ENCODE measurements at regions not wholly inside any gene's neighbourhood (a gene's known extent, or its start where the extent isn't known, plus 50 kb on each side); places are given as distances from the start of the nearest gene placed in this dataset.

- TF ChIP-seq, protein P1, sequence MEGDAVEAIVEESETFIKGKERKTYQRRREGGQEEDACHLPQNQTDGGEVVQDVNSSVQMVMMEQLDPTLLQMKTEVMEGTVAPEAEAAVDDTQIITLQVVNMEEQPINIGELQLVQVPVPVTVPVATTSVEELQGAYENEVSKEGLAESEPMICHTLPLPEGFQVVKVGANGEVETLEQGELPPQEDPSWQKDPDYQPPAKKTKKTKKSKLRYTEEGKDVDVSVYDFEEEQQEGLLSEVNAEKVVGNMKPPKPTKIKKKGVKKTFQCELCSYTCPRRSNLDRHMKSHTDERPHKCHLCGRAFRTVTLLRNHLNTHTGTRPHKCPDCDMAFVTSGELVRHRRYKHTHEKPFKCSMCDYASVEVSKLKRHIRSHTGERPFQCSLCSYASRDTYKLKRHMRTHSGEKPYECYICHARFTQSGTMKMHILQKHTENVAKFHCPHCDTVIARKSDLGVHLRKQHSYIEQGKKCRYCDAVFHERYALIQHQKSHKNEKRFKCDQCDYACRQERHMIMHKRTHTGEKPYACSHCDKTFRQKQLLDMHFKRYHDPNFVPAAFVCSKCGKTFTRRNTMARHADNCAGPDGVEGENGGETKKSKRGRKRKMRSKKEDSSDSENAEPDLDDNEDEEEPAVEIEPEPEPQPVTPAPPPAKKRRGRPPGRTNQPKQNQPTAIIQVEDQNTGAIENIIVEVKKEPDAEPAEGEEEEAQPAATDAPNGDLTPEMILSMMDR (IDR thresholded peaks at IDR 0.05; ENCODE audit: insufficient read depth, low read length, poor library complexity, severe bottlenecking), result no peak
- TF ChIP-seq EZH2phosphoT487 (conservative IDR thresholded peaks at IDR 0.05; ENCODE audit: low read length), result no peak
Observed at GRCh38 chr16:8175411-8175810, 414.9 kb downstream of the TMEM114 start.
